ENCODE measurements at regions not wholly inside any gene's neighbourhood (a gene's known extent, or its start where the extent isn't known, plus 50 kb on each side); places are given as distances from the start of the nearest gene placed in this dataset.
A peak's percentile ranks its signal among the peaks of the same experiment; 100 is the strongest.

GRCh38 chr16:77594057-77594456 lies 128.3 kb upstream of the NUDT7 start:
- POLR2A ChIA-PET, result no interaction called here
- TF ChIP-seq CTCF (IDR thresholded peaks at IDR 0.05; ENCODE audit: control extremely low read depth, extremely low read depth, low read depth, missing control alignments), result no peak
- DNase-seq (ENCODE audit: extremely low spot score), result no peak
- CTCF ChIA-PET, result interaction anchor here (1.4 to 2.9 kb wide), 3 partner anchors 8 to 11 kb away, joined by 3 to 10 read pairs (median 8); no protein-coding TSS in a partner anchor

DNA sequence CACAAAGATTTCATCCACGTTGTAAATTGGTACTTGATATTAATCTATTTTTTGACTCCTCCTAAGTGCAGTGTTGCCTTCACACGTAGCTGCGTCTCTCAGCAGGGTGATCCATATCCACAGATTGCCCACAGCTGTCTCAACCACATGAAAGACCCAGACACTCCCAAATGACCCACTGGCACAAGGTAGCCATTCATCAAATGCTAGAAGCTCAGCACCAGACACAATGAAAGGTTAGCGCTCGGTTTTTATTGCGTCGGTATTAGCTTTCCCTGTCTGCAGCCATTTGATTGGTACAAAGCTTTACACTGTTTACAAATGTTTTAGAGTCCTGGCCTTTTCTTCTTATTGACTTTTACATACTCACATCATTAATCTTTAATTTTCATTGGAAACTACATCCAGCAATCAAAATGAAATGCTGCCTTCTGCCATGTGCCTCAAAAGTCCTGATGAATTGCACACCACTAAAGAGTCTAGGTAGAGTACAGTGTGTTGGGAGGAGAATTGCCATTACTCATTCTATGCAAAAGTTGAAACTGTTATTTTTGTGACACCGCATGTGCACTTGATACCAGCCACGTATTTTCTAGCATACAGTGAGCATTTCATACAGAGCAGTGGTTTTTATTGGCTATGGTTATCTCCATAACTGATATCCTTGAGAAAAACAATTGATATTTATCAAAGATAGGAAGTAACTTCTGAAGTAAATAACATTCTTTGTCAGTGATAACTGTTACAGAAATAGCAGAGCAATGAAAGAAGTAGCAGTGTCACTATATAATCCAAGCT lies 127.3 kb upstream of the NUDT7 start:
- POLR2A ChIA-PET, result no interaction called here
- DNase-seq (ENCODE audit: extremely low spot score), result no peak
- TF ChIP-seq CTCF (IDR thresholded peaks at IDR 0.05; ENCODE audit: control extremely low read depth, extremely low read depth, low read depth, missing control alignments), result no peak
- CTCF ChIA-PET, result interaction anchor here (2.4 to 2.9 kb wide), 2 partner anchors 10 to 12 kb away, joined by 8 to 10 read pairs; no protein-coding TSS in a partner anchor

DNA sequence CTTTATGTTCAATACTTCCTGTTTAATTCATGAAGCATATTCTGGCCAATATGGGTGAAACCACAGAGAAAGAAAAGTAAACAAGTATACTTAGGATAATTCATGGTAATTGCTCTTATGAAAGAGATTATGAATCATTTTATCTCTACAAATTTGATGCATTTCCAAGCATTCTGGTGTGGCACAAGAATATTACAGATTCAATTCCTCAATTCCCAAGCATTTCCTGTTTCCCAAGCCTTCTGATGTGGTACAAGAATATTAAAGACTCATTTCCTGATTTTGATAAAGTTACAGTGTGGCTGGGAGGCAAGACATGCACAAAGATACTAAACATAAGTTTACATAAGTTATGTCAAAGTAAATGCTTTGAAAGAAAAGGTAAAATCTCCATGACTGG lies 126.1 kb upstream of the NUDT7 start:
- CTCF ChIA-PET, result interaction anchor here (0.8 to 2.9 kb wide), 3 partner anchors 8 to 13 kb away, joined by 3 to 10 read pairs (median 8); no protein-coding TSS in a partner anchor
- DNase-seq (ENCODE audit: extremely low spot score), result no peak
- POLR2A ChIA-PET, result no interaction called here

DNA sequence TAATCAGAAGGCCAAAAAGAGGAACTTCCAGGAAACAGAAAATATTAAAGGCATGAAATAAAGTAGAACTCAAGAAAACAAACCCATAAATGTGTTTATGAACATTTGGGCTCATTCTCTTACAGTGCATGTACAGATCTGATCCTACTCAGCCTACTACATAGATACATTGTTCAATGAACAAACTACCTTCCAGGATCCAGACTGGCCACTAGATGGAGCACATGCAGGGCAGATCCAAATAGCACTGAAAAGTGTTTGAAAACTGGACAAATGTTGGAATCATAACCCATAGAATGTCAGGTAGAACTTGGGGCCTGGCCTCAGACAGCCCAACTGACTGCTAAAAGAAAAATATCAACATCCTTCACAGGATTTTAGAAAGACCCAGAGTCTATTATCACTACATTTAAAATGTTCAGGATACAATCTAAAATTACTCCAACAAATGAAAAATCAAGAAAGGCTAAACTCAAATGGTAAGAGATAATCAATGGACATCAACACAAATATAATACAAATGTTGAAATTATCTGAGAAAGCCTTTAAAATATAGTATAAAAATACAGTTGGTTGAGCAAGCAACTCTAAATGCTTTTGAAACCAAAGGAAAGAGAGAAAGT lies 122.4 kb upstream of the NUDT7 start:
- peak; percentile 22 for DNase-seq (ENCODE audit: extremely low spot score)
- POLR2A ChIA-PET, result no interaction called here
- CTCF ChIA-PET, result interaction anchor here (1.2 to 3.2 kb wide), 2 partner anchors 16 to 414 kb away, joined by 3 to 10 read pairs; no protein-coding TSS in a partner anchor
- TF ChIP-seq CTCF (IDR thresholded peaks at IDR 0.05; ENCODE audit: control extremely low read depth, extremely low read depth, low read depth, missing control alignments), result peak; percentile 76

More for the DNA sequence above, 126.1 kb upstream of the NUDT7 start:
- TF ChIP-seq CTCF (IDR thresholded peaks at IDR 0.05; ENCODE audit: control extremely low read depth, extremely low read depth, low read depth, missing control alignments), result no peak

- DNase-seq (ENCODE audit: extremely low spot score), result no peak
- POLR2A ChIA-PET, result no interaction called here
- no peak for TF ChIP-seq CTCF (IDR thresholded peaks at IDR 0.05; ENCODE audit: control extremely low read depth, extremely low read depth, low read depth, missing control alignments)
- CTCF ChIA-PET, result no interaction called here
Observed at GRCh38 chr16:77600555-77600954, 121.8 kb upstream of the NUDT7 start.

GRCh38 chr16:77603656-77604055 lies 118.7 kb upstream of the NUDT7 start:
- no peak for DNase-seq (ENCODE audit: extremely low spot score)
- POLR2A ChIA-PET, result no interaction called here
- no peak for TF ChIP-seq CTCF (IDR thresholded peaks at IDR 0.05; ENCODE audit: control extremely low read depth, extremely low read depth, low read depth, missing control alignments)
- CTCF ChIA-PET, result interaction anchor here (0.8 to 1.9 kb wide), 3 partner anchors 11 to 20 kb away, joined by 3 to 5 read pairs (median 3); no protein-coding TSS in a partner anchor
